ENCODE measurements at regions not wholly inside any gene's neighbourhood (a gene's known extent, or its start where the extent isn't known, plus 50 kb on each side); places are given as distances from the start of the nearest gene placed in this dataset.
"Not testable (repeated sequence)": the region's sequence is repeated elsewhere in the genome, so short reads cannot be mapped to it uniquely, and the experiment has no call there.

- FAIRE-seq (no peak), DNase-seq (ENCODE audit: low spot score) (no peak)
These were observed 253.7 kb downstream of the MYCN start for GRCh38 chr2:16194096-16194390.

GRCh38 chr2:16192416-16193216 is 252.3 kb downstream of the MYCN start:
- DNase-seq (ENCODE audit: low spot score) (no peak), FAIRE-seq (no peak)

DNA sequence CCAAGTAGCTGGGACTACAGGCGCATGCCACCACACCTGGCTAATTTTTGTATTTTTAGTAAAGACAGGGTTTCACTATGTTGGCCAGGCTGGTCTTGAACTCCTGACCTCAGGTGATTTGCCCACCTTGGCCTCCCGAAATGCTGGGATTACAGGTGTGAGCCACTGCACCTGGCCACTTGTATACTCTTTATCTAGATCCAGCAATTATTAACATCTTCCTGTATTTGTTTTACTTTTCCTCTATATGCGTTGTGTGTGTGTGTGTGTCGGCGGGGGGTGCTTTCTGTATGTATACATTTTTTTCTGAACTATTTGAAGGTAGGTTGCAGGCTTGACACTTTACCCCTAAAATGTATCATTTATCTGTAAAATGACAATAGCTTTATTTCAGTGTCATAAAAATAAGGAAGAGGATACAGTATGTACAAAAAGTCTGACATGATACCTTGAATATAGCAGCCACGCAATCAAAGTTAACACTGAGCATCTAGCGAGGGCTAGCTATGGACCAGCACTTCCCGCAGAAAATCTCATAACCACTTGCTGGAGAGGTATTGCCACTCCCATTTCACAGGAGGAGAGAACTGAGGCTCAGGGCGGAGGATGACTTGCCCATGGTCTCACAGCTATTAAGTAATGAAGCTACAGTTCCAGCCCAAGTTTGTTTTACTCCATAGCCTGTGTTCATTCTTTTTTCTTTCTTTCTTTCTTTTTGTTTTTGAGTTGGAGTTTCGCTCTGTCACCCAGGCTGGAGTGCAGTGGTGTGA is 251.3 kb downstream of the MYCN start:
- FAIRE-seq (no peak), DNase-seq (ENCODE audit: low spot score) (no peak)

- DNase-seq (ENCODE audit: low spot score) (no peak), FAIRE-seq (no peak)
These were observed 250.3 kb downstream of the MYCN start for GRCh38 chr2:16190446-16191270.

DNA sequence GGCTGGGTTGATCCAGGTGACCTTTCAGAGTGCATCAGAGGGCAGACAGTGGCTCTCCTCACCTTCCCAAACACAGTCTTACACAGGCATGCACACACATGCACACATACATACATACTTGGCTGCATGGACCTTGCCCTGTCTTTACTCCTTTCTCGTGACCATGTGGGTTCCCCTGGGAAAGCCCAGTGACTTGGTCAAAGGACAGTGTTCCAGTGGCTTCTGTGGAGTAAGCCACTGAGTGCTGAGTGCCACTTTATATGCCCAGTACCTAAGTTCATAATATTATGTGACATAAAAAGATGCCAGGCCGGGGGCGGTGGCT is 249.4 kb downstream of the MYCN start:
- no peak for DNase-seq (ENCODE audit: low spot score)
- FAIRE-seq, result no peak

- FAIRE-seq, result no peak
- no peak for DNase-seq (ENCODE audit: low spot score)
These were observed 248.9 kb downstream of the MYCN start for GRCh38 chr2:16189029-16189835.

- FAIRE-seq (no peak), DNase-seq (ENCODE audit: low spot score) (no peak)
These were observed 248.0 kb downstream of the MYCN start for GRCh38 chr2:16188261-16188890.

GRCh38 chr2:16187482-16187817 is 247.1 kb downstream of the MYCN start:
- DNase-seq (ENCODE audit: low spot score) (no peak), FAIRE-seq (no peak)

GRCh38 chr2:16186661-16187481 is 246.5 kb downstream of the MYCN start:
- DNase-seq (ENCODE audit: low spot score), result no peak
- no peak for FAIRE-seq

GRCh38 chr2:16185801-16186272 is 245.5 kb downstream of the MYCN start:
- DNase-seq (ENCODE audit: low spot score), result no peak
- FAIRE-seq, result no peak

- FAIRE-seq, result no peak
- no peak for DNase-seq (ENCODE audit: low spot score)
These were observed 244.8 kb downstream of the MYCN start for GRCh38 chr2:16184945-16185660.

DNA sequence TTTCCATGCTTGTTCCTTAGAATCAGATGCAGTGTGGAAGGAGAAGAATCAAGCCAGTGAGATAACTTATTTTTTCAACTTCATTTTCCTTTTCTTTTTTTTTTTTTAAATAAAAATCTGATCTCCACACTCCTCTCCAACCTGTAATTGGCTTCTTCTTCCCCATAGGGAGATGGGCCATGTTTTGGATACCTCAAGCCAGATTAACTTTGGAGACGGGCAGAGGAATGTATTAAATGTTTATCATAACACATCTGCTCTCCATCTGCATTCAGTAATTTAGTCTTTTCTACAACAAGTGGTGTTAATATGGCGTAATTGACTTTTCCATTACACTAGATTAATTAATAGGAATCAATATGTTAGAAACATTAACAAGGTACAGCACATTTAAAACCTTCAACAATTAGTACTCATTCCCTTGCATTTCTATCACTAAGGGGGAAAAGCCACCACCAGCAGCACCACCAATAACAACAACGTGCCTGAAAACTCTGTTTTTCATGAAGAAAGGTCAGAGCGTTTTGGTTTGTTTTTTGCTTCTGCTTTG is 244.1 kb downstream of the MYCN start:
- DNase-seq (ENCODE audit: low spot score) (no peak), FAIRE-seq (no peak)

GRCh38 chr2:16183345-16183744 is 243.0 kb downstream of the MYCN start:
- FAIRE-seq, result no peak
- no peak for DNase-seq (ENCODE audit: low spot score)

DNA sequence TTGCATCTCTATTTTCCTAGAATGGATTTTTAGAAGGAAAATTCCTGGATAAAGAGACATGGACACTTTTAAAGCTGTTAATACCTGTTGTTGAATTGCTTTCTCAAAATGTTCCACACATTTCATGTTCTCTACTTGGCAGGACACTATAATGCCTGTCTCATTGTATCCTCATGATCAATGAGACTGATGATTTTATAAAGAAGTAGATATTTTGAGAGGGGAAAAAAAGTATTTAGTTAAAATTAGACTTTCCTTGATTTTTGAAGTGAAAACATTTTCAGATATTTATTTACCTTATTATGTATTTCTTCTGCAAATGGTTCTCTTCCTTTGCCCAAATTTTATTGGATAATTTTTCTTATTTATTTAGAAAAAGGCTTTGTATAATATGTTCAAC is 242.5 kb downstream of the MYCN start:
- FAIRE-seq, result no peak

DNA sequence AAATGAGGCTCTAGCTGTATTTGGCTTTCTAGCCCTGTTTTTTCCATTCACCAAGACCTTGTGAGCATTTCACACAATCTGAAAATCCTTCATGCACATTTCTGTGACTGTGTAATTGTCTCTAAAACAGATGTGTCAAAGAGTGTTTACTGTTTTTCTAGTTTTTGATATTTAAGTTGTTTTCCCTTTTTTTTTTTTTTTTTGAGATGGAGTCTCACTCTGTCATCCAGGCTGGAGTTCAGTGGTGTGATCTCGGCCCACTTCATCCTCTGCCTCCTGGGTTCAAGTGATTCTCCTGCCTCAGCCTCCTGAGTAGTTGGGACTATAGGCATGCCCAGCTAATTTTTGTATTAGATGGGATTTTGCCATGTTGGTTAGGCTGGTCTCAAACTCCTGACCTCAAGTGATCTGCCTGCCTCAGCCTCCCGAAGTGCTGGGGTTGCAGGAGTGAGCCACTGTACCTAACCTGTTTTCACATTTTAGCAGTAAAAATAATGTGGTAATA is 242.0 kb downstream of the MYCN start:
- not testable (repeated sequence) for DNase-seq (ENCODE audit: low spot score); FAIRE-seq

More for the DNA sequence above, 242.5 kb downstream of the MYCN start:
- DNase-seq (ENCODE audit: low spot score), result no peak

DNA sequence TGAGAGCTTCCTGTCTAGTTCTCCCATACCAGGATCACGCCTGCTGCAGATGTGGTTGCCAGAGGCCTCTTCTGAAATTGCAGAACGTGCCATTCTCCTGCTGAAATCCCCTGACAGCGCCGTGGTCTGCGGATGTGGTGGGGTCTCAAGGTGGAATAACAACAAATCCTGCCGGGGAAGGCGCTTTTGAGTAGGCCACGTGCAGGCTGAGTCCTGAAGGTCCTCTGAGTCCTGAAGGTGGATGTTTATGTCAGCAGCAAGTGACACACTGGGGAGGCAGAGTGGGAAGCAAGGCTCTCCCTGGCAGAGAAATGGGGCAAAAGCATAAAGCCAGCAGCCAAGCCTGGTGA is 241.4 kb downstream of the MYCN start:
- DNase-seq (ENCODE audit: low spot score) (no peak), FAIRE-seq (no peak)

DNA sequence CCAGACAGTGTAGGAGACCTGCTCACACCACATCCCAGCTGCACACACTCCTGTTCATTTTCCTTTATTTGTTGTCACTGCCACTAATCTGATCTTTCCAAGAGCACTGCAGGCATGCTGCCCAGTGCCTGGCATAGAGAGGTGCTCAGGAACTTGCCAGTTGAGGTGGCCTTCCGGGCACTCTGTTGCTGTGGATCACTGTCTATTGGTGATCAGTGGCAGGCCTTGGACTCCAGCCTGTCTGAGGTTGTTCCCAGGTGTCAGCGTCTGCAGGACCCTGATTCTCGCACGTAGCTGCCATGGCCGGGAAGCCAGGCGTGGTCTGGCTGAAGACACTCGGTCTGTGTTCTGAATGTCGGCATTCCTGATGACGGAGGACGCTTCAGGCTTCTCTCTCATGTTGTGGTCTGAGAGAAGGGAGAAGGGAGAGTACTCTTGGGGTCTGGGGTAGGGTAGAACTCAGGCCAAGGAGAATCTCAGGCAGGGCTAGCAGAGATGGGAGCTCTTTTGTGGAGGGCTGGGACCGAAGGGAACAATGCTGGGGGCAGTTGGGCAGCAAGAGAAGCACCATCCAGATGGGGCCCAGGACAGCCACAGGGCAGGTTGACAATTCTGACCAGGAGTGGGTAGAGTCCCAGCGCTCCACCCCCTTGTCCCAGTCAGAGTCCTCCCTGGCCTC is 240.9 kb downstream of the MYCN start:
- FAIRE-seq, result no peak

DNA sequence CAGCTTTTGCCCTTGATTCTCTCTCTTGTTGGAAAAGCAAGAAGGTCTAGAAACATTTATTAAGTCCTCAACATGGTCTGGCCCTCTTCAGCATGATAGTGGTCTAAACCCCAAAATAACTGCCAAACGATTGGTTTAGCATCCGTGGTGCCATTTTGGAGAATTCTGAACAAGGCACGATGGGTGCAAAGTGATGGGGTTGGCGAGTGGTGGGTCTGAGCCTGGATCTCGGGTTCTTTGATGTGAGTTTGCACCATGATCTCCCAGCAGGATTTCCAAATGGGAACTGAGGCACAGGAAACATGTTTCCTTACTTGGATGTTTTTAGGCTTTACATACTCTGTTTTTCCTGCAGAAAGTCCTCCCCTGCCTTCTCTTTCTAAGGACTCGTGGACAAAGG is 240.3 kb downstream of the MYCN start:
- DNase-seq (ENCODE audit: low spot score) (no peak), FAIRE-seq (no peak)

More for the DNA sequence above, 240.9 kb downstream of the MYCN start:
- no peak for DNase-seq (ENCODE audit: low spot score)
